ENCODE measurements at regions not wholly inside any gene's neighbourhood (a gene's known extent, or its start where the extent isn't known, plus 50 kb on each side); places are given as distances from the start of the nearest gene placed in this dataset.

GRCh38 chr4:59120287-59120814 lies 2010.2 kb upstream of the IGFBP7 start:
- no peak for TF ChIP-seq CTCF (IDR thresholded peaks at IDR 0.05)
- no peak for TF ChIP-seq POLR2A (IDR thresholded peaks at IDR 0.05)

Data from testis (tissue), 2 donors.